PFSK-1 (cell line): ENCODE measurements at regions not wholly inside any gene's neighbourhood (a gene's known extent, or its start where the extent isn't known, plus 50 kb on each side); places are given as distances from the start of the nearest gene placed in this dataset.

Experiments used
- FOXP2 ChIP-seq: optimal IDR thresholded peaks from 2 replicates; pipeline ENCODE3; 2011; ENCODE audit warnings: borderline replicate concordance, control low read depth, inconsistent platforms; ENCODE audit not compliant: insufficient read depth; ENCODE audit errors: extremely low read length, extremely low read depth
- POLR2AphosphoS5 ChIP-seq: IDR thresholded peaks from 2 replicates; pipeline ENCODE4 v1.6.1; 2012; ENCODE audit warnings: low read depth, mild to moderate bottlenecking, control low read depth, low read length, moderate library complexity
- REST ChIP-seq, 2 experiments: IDR thresholded peaks; 2 replicates each; pipeline versions ENCODE4 v1.6.1 to v1.8.0; 2011 to 2012; ENCODE audit warnings: low read depth in 2 of 2, low read length in 2 of 2, control low read depth in 1 of 2, inconsistent platforms in 1 of 2, mild to moderate bottlenecking in 1 of 2, moderate library complexity in 1 of 2; ENCODE audit not compliant: insufficient read depth in 1 of 2
- SIN3A ChIP-seq: IDR thresholded peaks from 2 replicates; pipeline ENCODE4 v1.6.1; 2012; ENCODE audit warnings: mild to moderate bottlenecking, low read length, moderate library complexity, borderline replicate concordance; ENCODE audit not compliant: insufficient read depth
- TAF1 ChIP-seq: IDR thresholded peaks from 2 replicates; pipeline ENCODE4 v1.6.1; 2012; ENCODE audit warnings: low read length, control low read depth, borderline replicate concordance; ENCODE audit not compliant: insufficient read depth

DNA sequence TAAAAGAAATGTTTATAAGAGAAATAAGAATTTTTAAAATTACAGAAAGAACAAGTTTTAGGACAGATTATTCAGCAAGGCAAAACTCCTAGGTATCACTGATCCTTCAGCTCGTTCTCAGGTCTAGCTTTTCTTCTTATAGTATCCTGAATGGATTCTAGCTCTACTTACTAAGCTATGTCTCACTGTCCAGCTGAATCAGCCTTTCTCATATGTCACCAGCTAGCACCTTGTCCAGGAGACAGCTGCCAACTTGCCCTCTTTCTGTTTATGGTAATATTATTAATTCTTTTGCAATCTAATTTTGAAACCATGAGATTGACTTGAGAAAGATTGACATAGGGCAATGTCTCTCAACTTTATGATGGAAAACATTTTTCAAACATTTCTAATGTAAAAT lies 159.9 kb downstream of the LYPLAL1 start:
- TF ChIP-seq REST (IDR thresholded peaks at IDR 0.05; ENCODE audit: insufficient read depth in 1 of 2, low read depth in 2 of 2, low read length in 2 of 2): no peak
- no peak for TF ChIP-seq TAF1
- no peak for TF ChIP-seq SIN3A
- no peak for TF ChIP-seq POLR2AphosphoS5
- TF ChIP-seq FOXP2: no peak

DNA sequence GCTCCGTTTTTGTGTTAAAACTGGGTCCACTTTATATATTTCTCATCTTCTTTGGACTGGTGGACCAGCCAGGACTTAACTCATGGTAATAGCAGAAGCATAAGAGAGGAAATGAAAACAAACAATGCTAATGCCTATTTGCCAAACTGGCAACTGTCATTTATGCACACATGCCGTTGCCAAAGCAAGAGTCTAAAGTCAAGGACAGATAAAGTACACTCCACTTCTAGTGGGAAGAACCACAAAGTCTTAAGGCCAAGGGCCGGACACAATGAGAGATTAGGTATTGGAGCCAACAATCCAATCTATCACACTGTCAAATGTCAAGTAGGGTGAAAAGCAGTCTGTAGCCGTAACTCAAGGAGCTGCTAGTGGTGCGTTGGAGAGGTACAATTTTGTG lies 157.7 kb downstream of the LYPLAL1 start:
- TF ChIP-seq FOXP2 (no peak), REST (IDR thresholded peaks at IDR 0.05; ENCODE audit: insufficient read depth in 1 of 2, low read depth in 2 of 2, low read length in 2 of 2) (no peak), SIN3A (no peak), POLR2AphosphoS5 (no peak), TAF1 (no peak)

DNA sequence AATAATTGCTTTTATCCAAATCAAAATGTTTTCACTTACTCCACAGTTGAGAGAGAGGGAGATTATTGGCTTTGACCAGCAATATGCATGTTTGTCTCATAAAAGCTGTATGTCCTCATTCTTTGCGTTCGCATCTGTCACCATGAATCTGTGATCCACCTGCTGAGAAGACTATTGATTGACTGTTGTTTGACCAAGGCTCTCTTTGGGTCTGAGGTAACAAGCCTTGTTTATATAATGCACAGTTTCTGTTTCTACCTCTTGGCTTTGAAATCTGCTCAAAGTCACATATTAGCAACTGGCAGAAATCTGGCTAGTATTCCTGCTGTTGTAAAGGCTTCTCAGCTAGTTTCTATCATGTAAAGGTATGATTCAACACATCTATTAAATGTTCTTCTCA lies 157.0 kb downstream of the LYPLAL1 start:
- TF ChIP-seq TAF1 (no peak), SIN3A (no peak), FOXP2 (no peak), REST (IDR thresholded peaks at IDR 0.05; ENCODE audit: insufficient read depth in 1 of 2, low read depth in 2 of 2, low read length in 2 of 2) (no peak), POLR2AphosphoS5 (no peak)

GRCh38 chr1:219330001-219330400 lies 156.3 kb downstream of the LYPLAL1 start:
- TF ChIP-seq SIN3A: no peak
- no peak for TF ChIP-seq POLR2AphosphoS5
- no peak for TF ChIP-seq TAF1
- TF ChIP-seq FOXP2: no peak
- TF ChIP-seq REST (IDR thresholded peaks at IDR 0.05; ENCODE audit: insufficient read depth in 1 of 2, low read depth in 2 of 2, low read length in 2 of 2): no peak

- TF ChIP-seq SIN3A: no peak
- TF ChIP-seq REST (IDR thresholded peaks at IDR 0.05; ENCODE audit: insufficient read depth in 1 of 2, low read depth in 2 of 2, low read length in 2 of 2): no peak
- no peak for TF ChIP-seq POLR2AphosphoS5
- no peak for TF ChIP-seq FOXP2
- TF ChIP-seq TAF1: no peak
These were observed 155.9 kb downstream of the LYPLAL1 start for GRCh38 chr1:219329578-219329977.
